ENCODE measurements at regions not wholly inside any gene's neighbourhood (a gene's known extent, or its start where the extent isn't known, plus 50 kb on each side); places are given as distances from the start of the nearest gene placed in this dataset.
A peak's percentile ranks its signal among the peaks of the same experiment; 100 is the strongest.

- DNase-seq (ENCODE audit: low spot score): no peak
These were observed 2889.6 kb upstream of the PCDH20 start for GRCh38 chr13:64305246-64305645.

- DNase-seq (ENCODE audit: low spot score): no peak
These were observed 2884.6 kb upstream of the PCDH20 start for GRCh38 chr13:64300239-64300638.

GRCh38 chr13:64293923-64294322 lies 2878.3 kb upstream of the PCDH20 start:
- DNase-seq (ENCODE audit: low spot score): no peak

- peak; percentile 5 for DNase-seq (ENCODE audit: low spot score)
These were observed 2874.1 kb upstream of the PCDH20 start for GRCh38 chr13:64289702-64290101.

GRCh38 chr13:64283926-64284325 lies 2868.3 kb upstream of the PCDH20 start:
- no peak for DNase-seq (ENCODE audit: low spot score)

GRCh38 chr13:64278493-64278892 lies 2862.8 kb upstream of the PCDH20 start:
- no peak for DNase-seq (ENCODE audit: low spot score)

GRCh38 chr13:64277097-64277496 lies 2861.4 kb upstream of the PCDH20 start:
- DNase-seq (ENCODE audit: low spot score): no peak

GRCh38 chr13:64276232-64276631 lies 2860.6 kb upstream of the PCDH20 start:
- no peak for DNase-seq (ENCODE audit: low spot score)

GRCh38 chr13:64274481-64275217 lies 2859.0 kb upstream of the PCDH20 start:
- DNase-seq (ENCODE audit: low spot score): no peak

GRCh38 chr13:64273780-64274179 lies 2858.1 kb upstream of the PCDH20 start:
- no peak for DNase-seq (ENCODE audit: low spot score)

- DNase-seq (ENCODE audit: low spot score): no peak
These were observed 2857.0 kb upstream of the PCDH20 start for GRCh38 chr13:64272681-64273080.

- DNase-seq (ENCODE audit: low spot score): no peak
These were observed 2850.4 kb upstream of the PCDH20 start for GRCh38 chr13:64266024-64266423.

GRCh38 chr13:64263285-64263684 lies 2847.6 kb upstream of the PCDH20 start:
- DNase-seq (ENCODE audit: low spot score): no peak

- no peak for DNase-seq (ENCODE audit: low spot score)
These were observed 2841.1 kb upstream of the PCDH20 start for GRCh38 chr13:64256751-64257150.

- no peak for DNase-seq (ENCODE audit: low spot score)
These were observed 2840.3 kb upstream of the PCDH20 start for GRCh38 chr13:64255988-64256387.

GRCh38 chr13:64248371-64249065 lies 2832.9 kb upstream of the PCDH20 start:
- no peak for DNase-seq (ENCODE audit: low spot score)

GRCh38 chr13:64239372-64239771 lies 2823.7 kb upstream of the PCDH20 start:
- DNase-seq (ENCODE audit: low spot score): no peak

GRCh38 chr13:64234255-64234654 lies 2818.6 kb upstream of the PCDH20 start:
- DNase-seq (ENCODE audit: low spot score): no peak

GRCh38 chr13:64223016-64223415 lies 2807.4 kb upstream of the PCDH20 start:
- DNase-seq (ENCODE audit: low spot score): no peak

- no peak for DNase-seq (ENCODE audit: low spot score)
These were observed 2791.0 kb upstream of the PCDH20 start for GRCh38 chr13:64206430-64207225.

- no peak for DNase-seq (ENCODE audit: low spot score)
These were observed 2786.9 kb upstream of the PCDH20 start for GRCh38 chr13:64202517-64202916.

- no peak for DNase-seq (ENCODE audit: low spot score)
These were observed 2781.6 kb upstream of the PCDH20 start for GRCh38 chr13:64197232-64197631.
